ENCODE measurements at regions not wholly inside any gene's neighbourhood (a gene's known extent, or its start where the extent isn't known, plus 50 kb on each side); places are given as distances from the start of the nearest gene placed in this dataset.

DNA sequence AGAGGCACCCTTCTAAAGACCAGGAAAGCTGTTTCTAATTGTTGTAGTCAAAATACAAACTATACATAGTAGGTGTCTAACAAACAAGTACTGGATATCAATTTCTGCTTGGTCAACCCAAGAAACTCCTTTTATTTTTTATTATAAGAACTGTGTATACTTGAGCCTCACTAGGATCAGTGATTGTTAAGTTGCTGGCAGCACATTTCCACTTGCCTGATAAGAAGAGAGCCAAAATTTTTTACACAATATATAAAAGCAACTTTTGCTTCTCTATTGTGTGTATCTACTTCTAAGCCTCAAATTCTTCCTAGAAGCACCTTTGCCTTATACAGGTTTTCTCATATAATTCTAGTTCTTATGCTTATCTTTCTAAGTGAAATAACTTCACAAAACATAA is 703.0 kb upstream of the EPHA5 start:
- TF ChIP-seq, protein P1, sequence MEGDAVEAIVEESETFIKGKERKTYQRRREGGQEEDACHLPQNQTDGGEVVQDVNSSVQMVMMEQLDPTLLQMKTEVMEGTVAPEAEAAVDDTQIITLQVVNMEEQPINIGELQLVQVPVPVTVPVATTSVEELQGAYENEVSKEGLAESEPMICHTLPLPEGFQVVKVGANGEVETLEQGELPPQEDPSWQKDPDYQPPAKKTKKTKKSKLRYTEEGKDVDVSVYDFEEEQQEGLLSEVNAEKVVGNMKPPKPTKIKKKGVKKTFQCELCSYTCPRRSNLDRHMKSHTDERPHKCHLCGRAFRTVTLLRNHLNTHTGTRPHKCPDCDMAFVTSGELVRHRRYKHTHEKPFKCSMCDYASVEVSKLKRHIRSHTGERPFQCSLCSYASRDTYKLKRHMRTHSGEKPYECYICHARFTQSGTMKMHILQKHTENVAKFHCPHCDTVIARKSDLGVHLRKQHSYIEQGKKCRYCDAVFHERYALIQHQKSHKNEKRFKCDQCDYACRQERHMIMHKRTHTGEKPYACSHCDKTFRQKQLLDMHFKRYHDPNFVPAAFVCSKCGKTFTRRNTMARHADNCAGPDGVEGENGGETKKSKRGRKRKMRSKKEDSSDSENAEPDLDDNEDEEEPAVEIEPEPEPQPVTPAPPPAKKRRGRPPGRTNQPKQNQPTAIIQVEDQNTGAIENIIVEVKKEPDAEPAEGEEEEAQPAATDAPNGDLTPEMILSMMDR (IDR thresholded peaks at IDR 0.05), result no peak
- TF ChIP-seq POLR2A (IDR thresholded peaks at IDR 0.05), result no peak
